ENCODE measurements at regions not wholly inside any gene's neighbourhood (a gene's known extent, or its start where the extent isn't known, plus 50 kb on each side); places are given as distances from the start of the nearest gene placed in this dataset.

DNA sequence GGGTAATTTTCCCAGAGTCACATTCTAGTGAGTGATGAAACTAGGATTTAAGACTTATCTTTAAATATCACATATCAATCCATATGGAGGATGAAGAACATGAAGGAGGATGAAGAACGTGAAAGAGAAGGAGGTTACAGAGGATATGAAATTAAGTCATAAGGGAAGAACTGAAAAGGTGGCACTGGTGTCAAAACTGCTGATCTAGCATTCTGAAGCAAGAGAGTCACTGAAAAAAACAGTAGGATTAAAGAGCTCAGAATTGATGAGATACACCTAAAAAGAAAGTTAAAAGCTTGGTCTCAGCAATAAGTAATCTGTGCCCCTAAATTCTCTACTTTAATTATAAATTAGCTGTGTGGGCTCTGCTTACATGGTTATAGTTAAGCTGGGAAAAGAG, 156.5 kb downstream of the KCTD12 start:
- TF ChIP-seq, protein P1, sequence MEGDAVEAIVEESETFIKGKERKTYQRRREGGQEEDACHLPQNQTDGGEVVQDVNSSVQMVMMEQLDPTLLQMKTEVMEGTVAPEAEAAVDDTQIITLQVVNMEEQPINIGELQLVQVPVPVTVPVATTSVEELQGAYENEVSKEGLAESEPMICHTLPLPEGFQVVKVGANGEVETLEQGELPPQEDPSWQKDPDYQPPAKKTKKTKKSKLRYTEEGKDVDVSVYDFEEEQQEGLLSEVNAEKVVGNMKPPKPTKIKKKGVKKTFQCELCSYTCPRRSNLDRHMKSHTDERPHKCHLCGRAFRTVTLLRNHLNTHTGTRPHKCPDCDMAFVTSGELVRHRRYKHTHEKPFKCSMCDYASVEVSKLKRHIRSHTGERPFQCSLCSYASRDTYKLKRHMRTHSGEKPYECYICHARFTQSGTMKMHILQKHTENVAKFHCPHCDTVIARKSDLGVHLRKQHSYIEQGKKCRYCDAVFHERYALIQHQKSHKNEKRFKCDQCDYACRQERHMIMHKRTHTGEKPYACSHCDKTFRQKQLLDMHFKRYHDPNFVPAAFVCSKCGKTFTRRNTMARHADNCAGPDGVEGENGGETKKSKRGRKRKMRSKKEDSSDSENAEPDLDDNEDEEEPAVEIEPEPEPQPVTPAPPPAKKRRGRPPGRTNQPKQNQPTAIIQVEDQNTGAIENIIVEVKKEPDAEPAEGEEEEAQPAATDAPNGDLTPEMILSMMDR (conservative IDR thresholded peaks at IDR 0.05) = no peak
- no peak for TF ChIP-seq EZH2 (IDR thresholded peaks at IDR 0.05; ENCODE audit: low read depth)
